K562 (cell line): ENCODE measurements at regions not wholly inside any gene's neighbourhood (a gene's known extent, or its start where the extent isn't known, plus 50 kb on each side); places are given as distances from the start of the nearest gene placed in this dataset.

Experiments used
- ATAC-seq: fragments of 200-7000 bp; cut with Tn5 transposase; 3 replicates; pipeline ENCODE4 v1.9.1; 2020; ENCODE audit warnings: moderate library complexity
- BruUV-seq: library from RNA; stranded (reverse); fragments of 400-500 nt; replicated peaks from 2 replicates; lab custom pipeline; 2021; lab: Mats Ljungman, UMichigan
- CTCF ChIA-PET: fragments of 300-600 bp; formaldehyde crosslinking; extraction: SDS; loops from one replicate; lab custom pipeline; 2021; ENCODE audit warnings: low intra/inter-chr PET ratio; lab: Yijun Ruan, JAX
- POLR2A ChIA-PET: fragments of 300-600, 350-650 bp; sonication (Branson Sonifier 250); formaldehyde crosslinking; extraction: SDS; loops from one replicate; lab custom pipeline; 2021; ENCODE audit warnings: antibody characterized with exemption, inconsistent platforms; lab: Yijun Ruan, JAX
- DNase-seq, 4 experiments: peaks; one replicate each; pipeline versions ENCODE4 v3.0.0 to v3.0.0-alpha.2; 2011 to 2018; ENCODE audit warnings: low spot score in 3 of 4, mixed read lengths in 3 of 4; ENCODE audit errors: extremely low read depth in 1 of 4
- FAIRE-seq: peaks from 2 replicates; lab custom pipeline; 2011; peaks lifted over from hg19 to GRCh38; lab: Jason Lieb, UNC
- H2AFZ ChIP-seq: 2 replicates; pipeline ENCODE4 v1.6.0; 2011; ENCODE audit warnings: low read depth, low read length, control low read depth, inconsistent platforms
- H3K27ac ChIP-seq: fragments of 200-600 bp; 3 replicates; pipeline ENCODE4 v1.8.0; 2011; ENCODE audit warnings: low read depth, mild to moderate bottlenecking, control low read depth, inconsistent platforms, low read length, moderate library complexity, mixed read lengths; ENCODE audit errors: extremely low read depth
- H3K27me3 ChIP-seq, 2 experiments: fragments of 300-600 bp in 1 of 2; 2 replicates in 1 of 2; 3 replicates in 1 of 2; pipeline versions ENCODE4 v1.6.0 to v1.8.0; 2011; ENCODE audit warnings: inconsistent platforms in 2 of 2, low read length in 2 of 2, mild to moderate bottlenecking in 1 of 2, mixed read lengths in 1 of 2, moderate library complexity in 1 of 2; ENCODE audit not compliant: control insufficient read depth in 2 of 2, insufficient read depth in 2 of 2
- H3K36me3 ChIP-seq: fragments of 300-600 bp; 3 replicates; pipeline ENCODE4 v1.8.0; 2011; ENCODE audit warnings: mild to moderate bottlenecking, low read length, inconsistent platforms; ENCODE audit not compliant: control insufficient read depth, insufficient read depth
- H3K4me1 ChIP-seq, 2 experiments: fragments of 200-600 bp in 1 of 2; replicated peaks in 1 of 2; 2 replicates in 1 of 2; 3 replicates in 1 of 2; pipeline versions ENCODE4 v1.5.1 to v1.8.0; 2011; ENCODE audit warnings: inconsistent platforms in 2 of 2, low read length in 2 of 2, mild to moderate bottlenecking in 1 of 2, mixed read lengths in 1 of 2, moderate library complexity in 1 of 2; ENCODE audit not compliant: control insufficient read depth in 2 of 2, insufficient read depth in 2 of 2
- H3K4me2 ChIP-seq: 2 replicates; pipeline ENCODE4 v1.6.1; 2011; ENCODE audit warnings: low read length, control low read depth, inconsistent platforms, mixed read lengths; ENCODE audit not compliant: insufficient read depth
- H3K4me3 ChIP-seq: fragments of 200-600 bp; sonication (generic), shearing (Covaris generic); 2 replicates; pipeline ENCODE4 v1.5.1; 2016; ENCODE audit warnings: control low read depth, inconsistent platforms
- H3K79me2 ChIP-seq: fragments of 200-600 bp; 3 replicates; pipeline ENCODE4 v1.8.0; 2011; ENCODE audit warnings: low read length, inconsistent platforms; ENCODE audit not compliant: control insufficient read depth, insufficient read depth
- H3K9ac ChIP-seq, 2 experiments: 2 replicates each; pipeline versions ENCODE4 v1.6.0 to v1.6.1; 2011; ENCODE audit warnings: low read depth in 2 of 2, low read length in 2 of 2, control low read depth in 1 of 2, inconsistent platforms in 1 of 2, mild to moderate bottlenecking in 1 of 2, mixed read lengths in 1 of 2; ENCODE audit not compliant: insufficient read depth in 1 of 2
- H3K9me1 ChIP-seq: one replicate; pipeline ENCODE4 v1.6.0; 2011; ENCODE audit warnings: inconsistent platforms, mild to moderate bottlenecking, low read length, moderate library complexity; ENCODE audit not compliant: control insufficient read depth, insufficient read depth
- H3K9me3 ChIP-seq: replicated peaks from 2 replicates; pipeline ENCODE4 v1.5.1; 2011; ENCODE audit warnings: low read depth, low read length, inconsistent platforms; ENCODE audit not compliant: control insufficient read depth, insufficient read depth
- H4K20me1 ChIP-seq: replicated peaks from 2 replicates; pipeline ENCODE4 v1.6.1; 2011; ENCODE audit warnings: low read length, inconsistent platforms, mixed read lengths; ENCODE audit not compliant: control insufficient read depth, insufficient read depth
- GTF3C2 ChIP-seq: IDR thresholded peaks from 3 replicates; pipeline ENCODE4 v1.6.1; 2011; ENCODE audit warnings: borderline replicate concordance, mild to moderate bottlenecking, moderate library complexity; ENCODE audit not compliant: insufficient read length; ENCODE audit errors: extremely low read depth
- MECOM ChIP-seq: fragments of 250-450 bp; sonication (Bioruptor Pico); IDR thresholded peaks from 2 replicates; pipeline ENCODE4 v1.8.0; 2022; ENCODE audit warnings: inconsistent platforms
- MITF ChIP-seq: IDR thresholded peaks from 2 replicates; pipeline ENCODE4 v1.6.1; 2014; ENCODE audit warnings: antibody characterized with exemption
- SOX6 ChIP-seq: fragments of 450-650 bp; IDR thresholded peaks from 2 replicates; pipeline ENCODE4 v1.6.1; 2014; ENCODE audit warnings: mild to moderate bottlenecking
- THRAP3 ChIP-seq: fragments of 450-650 bp; IDR thresholded peaks from 2 replicates; pipeline ENCODE4 v1.6.1; 2016; ENCODE audit warnings: mild to moderate bottlenecking, inconsistent platforms, borderline replicate concordance
- XRCC3 ChIP-seq: fragments of 450-650 bp; IDR thresholded peaks from 2 replicates; pipeline ENCODE4 v1.6.1; 2017; ENCODE audit warnings: mild to moderate bottlenecking, moderate library complexity
- ZBTB33 ChIP-seq: sonication (generic); formaldehyde crosslinking; IDR thresholded peaks from 2 replicates; pipeline ENCODE4 v1.8.1; 2023; ENCODE audit warnings: mild to moderate bottlenecking, missing genetic modification reagents
- ZNF766 ChIP-seq: fragments of 200-800 bp; sonication (Bioruptor generic); conservative IDR thresholded peaks from 2 replicates; pipeline ENCODE4 v1.6.1; 2016; ENCODE audit warnings: missing genetic modification characterization, missing compliant biosample characterization
- WGBS: fragments of 100-300 bp; shearing (Covaris generic); methylation state at CpG from one replicate; pipeline ENCODE4 v1.1.6; 2016; ENCODE audit warnings: low coverage, mixed read lengths; ENCODE audit not compliant: insufficient coverage; ENCODE audit errors: missing lambda C conversion rate; 5-methylcytosine and 5-hydroxymethylcytosine counted together
- in situ Hi-C: fragments of 300-500 bp; cut with MboI; formaldehyde crosslinking; loops from 4 replicates; pipeline ENCODE4 v1.15.0; 2018; ENCODE audit warnings: inconsistent platforms, mixed read lengths
- intact Hi-C: fragments of 100-400 bp; cut with micrococcal nuclease; formaldehyde crosslinking; loops from 2 replicates; pipeline ENCODE4 v1.14.2; 2022

GRCh38 chr1:199357599-199357998, 669.9 kb upstream of the NR5A2 start (continued):
- no peak for TF ChIP-seq GTF3C2
- TF ChIP-seq THRAP3: no peak
- no peak for TF ChIP-seq ZBTB33 (CRISPR knock-in tag)

GRCh38 chr1:199362996-199363395, 664.5 kb upstream of the NR5A2 start:
- DNase-seq (no peak), FAIRE-seq (no peak), ATAC-seq (no peak)
- H3K9ac ChIP-seq: no peak overlapping the region
- no peak overlapping the region for H2AFZ ChIP-seq
- in situ Hi-C loops: no loop called here
- ChIA-PET POLR2A (no interaction called here), CTCF (no interaction called here)
- H3K27ac ChIP-seq: no peak overlapping the region
- H3K79me2 ChIP-seq: no peaks in the 10 kb centered on the region
- H3K9me1 ChIP-seq: no peaks in the 10 kb centered on the region
- H3K9me3 ChIP-seq: no peaks in the 10 kb centered on the region; the same call in 1 of the 2 replicates
- no peaks in the 10 kb centered on the region for H3K27me3 ChIP-seq
- no peaks in the 10 kb centered on the region for H3K4me1 ChIP-seq
- intact Hi-C loops: no loop called here
- no peaks in the 10 kb centered on the region for H4K20me1 ChIP-seq
- H3K4me3 ChIP-seq: no peak overlapping the region
- no TSS peak for BruUV-seq
- H3K4me2 ChIP-seq: no peak overlapping the region
- 0% methylated on average over 1 of the region's 1 CpG for WGBS
- no peaks in the 10 kb centered on the region for H3K36me3 ChIP-seq
- no peak for TF ChIP-seq ZNF766 (CRISPR knock-in tag)
- TF ChIP-seq MECOM: no peak
- no peak for TF ChIP-seq MITF
- no peak for TF ChIP-seq SOX6
- TF ChIP-seq XRCC3: no peak
